ENCODE measurements at regions not wholly inside any gene's neighbourhood (a gene's known extent, or its start where the extent isn't known, plus 50 kb on each side); places are given as distances from the start of the nearest gene placed in this dataset.

- TF ChIP-seq IRF3 (IDR thresholded peaks at IDR 0.05; ENCODE audit: low read depth, low read length): no peak
- TF ChIP-seq RXRA (IDR thresholded peaks at IDR 0.05; ENCODE audit: borderline replicate concordance, low read depth): no peak
- TF ChIP-seq NRF1 (IDR thresholded peaks at IDR 0.05; ENCODE audit: low read depth, low read length): no peak
- no peak for TF ChIP-seq RFX5 (IDR thresholded peaks at IDR 0.05; ENCODE audit: low read length)
- TF ChIP-seq SIN3A (IDR thresholded peaks at IDR 0.05; ENCODE audit: borderline replicate concordance, low read depth, low read length): no peak
- TF ChIP-seq RCOR1 (IDR thresholded peaks at IDR 0.05; ENCODE audit: low read length): no peak
- TF ChIP-seq FOXJ3 (CRISPR knock-in tag; IDR thresholded peaks at IDR 0.05): no peak
- no peak for TF ChIP-seq RAD21 (IDR thresholded peaks at IDR 0.05; ENCODE audit: low read length)
- TF ChIP-seq REST (IDR thresholded peaks at IDR 0.05; ENCODE audit: low read depth, low read length): no peak
Measured at GRCh38 chr10:121420006-121420405, 178.2 kb downstream of the FGFR2 start (continued).

- Histone ChIP-seq H3K27me3 (ENCODE audit: insufficient read depth) (no peaks in the 10 kb centered on the region), H3K9ac (no peak overlapping the region), H3K79me2 (ENCODE audit: insufficient read depth) (no peaks in the 10 kb centered on the region), H3K27ac (ENCODE audit: low read depth in 2 of 2, low read length in 1 of 2) (no peak overlapping the region), H3F3A (replicated peaks; ENCODE audit: insufficient read depth) (no peaks in the 10 kb centered on the region), H3K4me3 (ENCODE audit: low read depth in 2 of 2, low read length in 1 of 2) (no peak overlapping the region), H3K36me3 (replicated peaks in 1 of 2; ENCODE audit: control insufficient read depth in 1 of 2, insufficient read depth in 2 of 2, low read length in 1 of 2) (no peaks in the 10 kb centered on the region), H3K9me3 (no peaks in the 10 kb centered on the region), H3K4me2 (no peak overlapping the region), H3K9me2 (no peaks in the 10 kb centered on the region), H4K20me1 (ENCODE audit: insufficient read depth) (no peaks in the 10 kb centered on the region), H3K4me1 (ENCODE audit: control insufficient read depth in 1 of 2, insufficient read depth in 2 of 2, low read depth in 1 of 2, low read length in 1 of 2) (no peaks in the 10 kb centered on the region), H2AFZ (ENCODE audit: low read depth) (no peak overlapping the region)
- WGBS (ENCODE audit: low lambda C conversion rate): 52% methylated on average over 7 of the region's 7 CpGs
- ChIA-PET POLR2A (no interaction called here), CTCF (no interaction called here)
- no peak for DNase-seq
- TF ChIP-seq ZBTB33 (IDR thresholded peaks at IDR 0.05; ENCODE audit: borderline replicate concordance, low read depth) (no peak), NRF1 (IDR thresholded peaks at IDR 0.05; ENCODE audit: low read depth, low read length) (no peak), USF2 (IDR thresholded peaks at IDR 0.05; ENCODE audit: borderline replicate concordance, low read depth, low read length) (no peak), TEAD4 (IDR thresholded peaks at IDR 0.05; ENCODE audit: borderline replicate concordance, insufficient read depth) (no peak), MAX (IDR thresholded peaks at IDR 0.05; ENCODE audit: low read depth) (no peak), FOXJ3 (CRISPR knock-in tag; IDR thresholded peaks at IDR 0.05) (no peak), USF1 (IDR thresholded peaks at IDR 0.05; ENCODE audit: borderline replicate concordance, low read depth) (no peak), TAF1 (IDR thresholded peaks at IDR 0.05; ENCODE audit: borderline replicate concordance, low read depth, low read length) (no peak), RFX5 (IDR thresholded peaks at IDR 0.05; ENCODE audit: low read length) (no peak), GATA2 (CRISPR knock-in tag; IDR thresholded peaks at IDR 0.05) (no peak), JUND (IDR thresholded peaks at IDR 0.05) (no peak), CHD2 (IDR thresholded peaks at IDR 0.05; ENCODE audit: low read length, partially characterized antibody) (no peak), SIN3A (IDR thresholded peaks at IDR 0.05; ENCODE audit: borderline replicate concordance, low read depth, low read length) (no peak), NFIC (IDR thresholded peaks at IDR 0.05; ENCODE audit: borderline replicate concordance) (no peak), EZH2phosphoT487 (IDR thresholded peaks at IDR 0.05; ENCODE audit: borderline replicate concordance, low read depth) (no peak)
- TF ChIP-seq, protein P1, sequence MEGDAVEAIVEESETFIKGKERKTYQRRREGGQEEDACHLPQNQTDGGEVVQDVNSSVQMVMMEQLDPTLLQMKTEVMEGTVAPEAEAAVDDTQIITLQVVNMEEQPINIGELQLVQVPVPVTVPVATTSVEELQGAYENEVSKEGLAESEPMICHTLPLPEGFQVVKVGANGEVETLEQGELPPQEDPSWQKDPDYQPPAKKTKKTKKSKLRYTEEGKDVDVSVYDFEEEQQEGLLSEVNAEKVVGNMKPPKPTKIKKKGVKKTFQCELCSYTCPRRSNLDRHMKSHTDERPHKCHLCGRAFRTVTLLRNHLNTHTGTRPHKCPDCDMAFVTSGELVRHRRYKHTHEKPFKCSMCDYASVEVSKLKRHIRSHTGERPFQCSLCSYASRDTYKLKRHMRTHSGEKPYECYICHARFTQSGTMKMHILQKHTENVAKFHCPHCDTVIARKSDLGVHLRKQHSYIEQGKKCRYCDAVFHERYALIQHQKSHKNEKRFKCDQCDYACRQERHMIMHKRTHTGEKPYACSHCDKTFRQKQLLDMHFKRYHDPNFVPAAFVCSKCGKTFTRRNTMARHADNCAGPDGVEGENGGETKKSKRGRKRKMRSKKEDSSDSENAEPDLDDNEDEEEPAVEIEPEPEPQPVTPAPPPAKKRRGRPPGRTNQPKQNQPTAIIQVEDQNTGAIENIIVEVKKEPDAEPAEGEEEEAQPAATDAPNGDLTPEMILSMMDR (IDR thresholded peaks at IDR 0.05): no peak
Measured at GRCh38 chr10:121422096-121422495, 176.1 kb downstream of the FGFR2 start.

Data from SK-N-SH (cell line).